ENCODE measurements at regions not wholly inside any gene's neighbourhood (a gene's known extent, or its start where the extent isn't known, plus 50 kb on each side); places are given as distances from the start of the nearest gene placed in this dataset.

- TF ChIP-seq CTCF (conservative IDR thresholded peaks at IDR 0.05) (no peak), ZFX (IDR thresholded peaks at IDR 0.05) (no peak)
Measured at GRCh38 chr13:80690208-80690607, 349.3 kb upstream of the SPRY2 start.
